GM11168 (cell line): ENCODE measurements at regions not wholly inside any gene's neighbourhood (a gene's known extent, or its start where the extent isn't known, plus 50 kb on each side); places are given as distances from the start of the nearest gene placed in this dataset.
"Not testable (repeated sequence)": the region's sequence is repeated elsewhere in the genome, so short reads cannot be mapped to it uniquely, and the experiment has no call there.

Source experiments
- in situ Hi-C: fragments of 300-500 bp; cut with MboI; formaldehyde crosslinking; loops from one replicate; pipeline ENCODE4 v1.12.0; 2022; ENCODE audit warnings: low sequenced_read_pairs; ENCODE audit not compliant: unreplicated experiment

GRCh38 chr3:153921826-153922225, 199.4 kb upstream of the ARHGEF26 start:
- in situ Hi-C loops = no loop called here

GRCh38 chr3:153925841-153926514, 195.2 kb upstream of the ARHGEF26 start:
- in situ Hi-C loops = no loop called here

GRCh38 chr3:153927107-153927506, 194.1 kb upstream of the ARHGEF26 start:
- in situ Hi-C loops = no loop called here

DNA sequence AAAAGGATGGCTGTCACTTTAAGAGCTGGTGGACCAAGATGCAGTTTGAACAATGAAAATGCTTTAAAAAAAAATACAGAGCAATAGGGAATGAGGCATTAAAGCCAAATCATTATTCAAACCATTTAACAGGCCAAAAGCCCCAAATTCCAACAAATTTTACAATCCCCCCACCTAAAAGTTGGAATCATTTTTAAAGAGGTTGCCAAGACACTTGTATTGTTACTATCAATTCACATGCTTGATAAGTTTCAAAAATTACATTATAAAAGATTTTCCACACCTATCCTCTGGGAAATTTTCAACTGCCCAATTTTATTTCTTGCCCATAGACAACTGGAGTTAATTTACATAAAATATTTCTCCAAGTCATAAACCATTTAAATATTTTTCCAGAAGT, 192.3 kb upstream of the ARHGEF26 start:
- in situ Hi-C loops = no loop called here

- in situ Hi-C loops = not testable (repeated sequence)
Measured at GRCh38 chr3:153933481-153933880, 187.7 kb upstream of the ARHGEF26 start.

DNA sequence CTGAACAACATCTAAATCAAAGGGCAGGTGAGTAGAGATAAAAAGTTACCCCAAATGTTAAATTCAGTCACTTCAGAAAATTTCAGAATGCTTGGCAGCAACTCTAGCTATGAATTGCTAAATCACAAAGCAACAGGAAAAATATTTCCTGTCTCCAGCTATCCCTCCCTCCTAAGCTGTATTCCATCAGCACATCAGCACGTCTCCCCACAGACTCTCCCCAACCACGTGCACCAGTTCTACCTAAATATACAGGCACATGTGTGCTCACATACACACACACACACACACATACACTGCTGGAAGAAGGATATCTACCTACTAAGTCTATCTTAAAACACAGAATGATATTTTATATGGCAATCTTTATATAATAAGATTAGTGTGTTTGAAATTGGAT, 177.1 kb upstream of the ARHGEF26 start:
- in situ Hi-C loops = no loop called here

- in situ Hi-C loops = no loop called here
Measured at GRCh38 chr3:153951276-153951675, 169.9 kb upstream of the ARHGEF26 start.

DNA sequence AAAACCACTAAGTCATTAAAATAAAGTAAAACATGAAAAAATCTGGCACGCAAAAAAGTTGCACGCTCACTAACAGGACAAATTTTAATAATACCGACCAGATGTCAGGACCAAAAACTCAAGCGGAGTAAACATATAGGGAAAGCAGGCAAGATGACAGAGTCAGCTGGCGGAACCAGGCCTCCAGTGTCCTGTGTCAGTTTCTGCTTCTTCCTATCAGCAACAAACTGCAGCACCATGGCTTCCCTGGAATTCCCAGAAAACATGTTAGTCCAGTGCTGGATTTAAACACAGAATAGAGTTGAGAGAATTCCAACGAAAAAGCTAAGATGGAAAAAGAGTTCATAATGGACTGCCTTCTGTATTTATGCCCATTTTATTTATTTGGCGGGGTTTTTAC, 169.1 kb upstream of the ARHGEF26 start:
- in situ Hi-C loops = no loop called here

GRCh38 chr3:153956613-153957012, 164.6 kb upstream of the ARHGEF26 start:
- in situ Hi-C loops = no loop called here

- in situ Hi-C loops = no loop called here
Measured at GRCh38 chr3:153957421-153957820, 163.8 kb upstream of the ARHGEF26 start.

DNA sequence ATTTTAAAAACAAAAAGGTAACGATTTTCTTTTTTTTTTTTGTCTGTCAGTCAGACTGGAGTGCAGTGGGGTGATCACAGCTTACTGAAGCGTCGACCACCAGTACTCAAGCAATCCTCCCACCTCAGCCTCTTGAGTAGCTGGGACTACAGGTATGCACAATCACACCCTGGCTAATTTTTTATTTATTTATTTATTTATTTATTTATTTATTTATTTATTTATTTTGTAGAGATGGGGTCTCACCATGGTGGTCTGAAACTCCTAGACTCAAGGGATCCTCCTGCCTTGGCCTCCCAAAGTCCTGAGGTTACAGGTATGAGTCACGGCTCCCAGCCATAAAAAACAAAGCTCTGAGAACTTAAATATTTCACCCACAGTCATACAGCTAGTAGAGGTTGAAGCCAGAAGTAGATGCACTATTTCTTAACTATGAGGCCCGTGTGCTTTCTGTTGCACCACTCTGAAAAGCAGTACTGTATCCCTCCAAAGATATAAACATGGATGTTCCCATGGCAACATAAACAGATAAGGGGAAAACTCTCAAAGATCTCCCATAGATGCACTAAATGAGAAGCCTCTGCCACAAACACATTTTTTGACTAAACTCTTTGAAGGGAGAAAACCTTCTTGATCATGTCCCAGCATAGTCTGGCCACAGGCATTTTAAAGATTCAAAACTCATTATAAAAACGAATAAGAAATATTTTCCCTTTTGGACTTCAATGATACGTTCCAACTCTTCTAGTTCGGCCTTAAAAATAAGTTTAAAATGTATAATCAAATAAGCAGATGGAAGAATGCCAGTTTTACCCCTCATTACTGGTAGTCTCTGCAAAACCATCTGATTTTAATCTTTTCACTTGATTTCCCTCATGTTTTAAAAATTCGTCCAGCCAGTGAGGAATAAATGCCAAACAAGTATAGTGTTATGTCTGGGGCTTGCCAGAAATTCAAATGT, 162.3 kb upstream of the ARHGEF26 start:
- in situ Hi-C loops = no loop called here

DNA sequence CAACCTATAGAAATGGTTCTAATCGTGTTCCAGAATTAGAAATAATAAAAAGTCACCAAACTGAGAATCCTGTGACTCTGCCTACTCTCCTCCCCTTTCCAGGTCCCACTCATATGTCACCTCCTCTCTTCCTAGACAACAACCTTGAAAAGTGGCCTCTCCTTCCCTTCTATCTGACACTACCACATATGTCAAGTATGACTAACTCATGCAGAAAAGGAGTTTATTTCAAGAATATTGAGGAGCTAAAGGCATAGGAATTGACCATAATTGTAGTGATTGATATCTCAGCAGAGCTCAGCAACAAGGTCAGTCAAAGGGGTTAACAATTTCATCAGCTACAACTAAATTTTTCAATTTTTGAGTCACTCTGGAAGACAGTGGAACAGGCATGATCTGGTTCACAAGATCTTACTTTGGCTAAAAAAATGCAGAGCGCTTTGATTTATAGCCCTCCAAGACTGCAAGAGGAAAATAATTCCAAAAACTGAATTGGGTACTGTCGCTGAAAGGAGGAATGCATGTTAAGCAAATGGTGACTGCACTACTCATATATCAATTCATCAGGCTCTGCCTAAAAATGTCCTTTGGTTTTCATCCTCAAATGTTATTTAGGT, 160.6 kb upstream of the ARHGEF26 start:
- in situ Hi-C loops = no loop called here

- in situ Hi-C loops = no loop called here
Measured at GRCh38 chr3:153961494-153961893, 159.7 kb upstream of the ARHGEF26 start.

GRCh38 chr3:153963012-153963411, 158.2 kb upstream of the ARHGEF26 start:
- in situ Hi-C loops = no loop called here

DNA sequence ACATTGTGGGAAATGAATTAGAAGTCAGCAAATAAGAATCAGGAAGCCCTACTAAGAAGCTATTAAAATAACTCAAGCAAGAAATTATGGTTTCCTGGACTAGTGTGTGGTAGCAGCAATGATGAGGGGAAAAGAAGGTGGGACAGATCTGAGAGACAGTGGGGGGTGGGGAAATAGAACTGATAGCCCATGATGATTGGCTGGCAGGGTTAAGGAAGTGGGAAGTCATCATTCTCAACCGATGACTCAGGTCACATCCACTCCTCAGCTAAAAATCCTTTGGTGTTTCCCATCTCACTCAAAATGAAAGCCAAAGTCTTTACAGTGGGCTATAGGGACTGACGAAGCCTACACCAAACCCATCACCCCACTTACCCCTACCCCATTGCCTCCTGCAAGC, 153.9 kb upstream of the ARHGEF26 start:
- in situ Hi-C loops = no loop called here

GRCh38 chr3:153970047-153970446, 151.1 kb upstream of the ARHGEF26 start:
- in situ Hi-C loops = no loop called here

GRCh38 chr3:153970741-153971347, 150.3 kb upstream of the ARHGEF26 start:
- in situ Hi-C loops = no loop called here

GRCh38 chr3:153972862-153973261, 148.3 kb upstream of the ARHGEF26 start:
- in situ Hi-C loops = no loop called here

- in situ Hi-C loops = no loop called here
Measured at GRCh38 chr3:153973722-153974265, 147.4 kb upstream of the ARHGEF26 start.

DNA sequence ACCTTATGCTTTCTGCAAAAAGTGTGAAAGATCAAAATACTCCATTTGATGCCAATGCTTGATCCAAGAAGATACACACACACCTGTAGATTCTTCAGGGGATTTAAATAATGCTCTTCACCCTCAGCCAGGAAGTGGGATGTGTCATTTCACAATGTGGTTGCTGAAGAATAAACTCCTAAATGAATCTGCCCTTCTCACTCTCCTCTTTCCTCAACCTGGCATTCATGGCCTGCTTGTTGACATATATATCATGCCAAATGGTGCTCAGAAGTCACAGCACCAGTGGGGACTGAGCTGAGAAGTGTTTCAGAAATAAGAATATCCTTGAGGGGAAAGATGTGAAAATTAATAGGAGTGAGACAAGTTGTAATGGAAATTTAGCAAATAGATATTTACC, 146.6 kb upstream of the ARHGEF26 start:
- in situ Hi-C loops = no loop called here
